ENCODE measurements at regions not wholly inside any gene's neighbourhood (a gene's known extent, or its start where the extent isn't known, plus 50 kb on each side); places are given as distances from the start of the nearest gene placed in this dataset.

DNA sequence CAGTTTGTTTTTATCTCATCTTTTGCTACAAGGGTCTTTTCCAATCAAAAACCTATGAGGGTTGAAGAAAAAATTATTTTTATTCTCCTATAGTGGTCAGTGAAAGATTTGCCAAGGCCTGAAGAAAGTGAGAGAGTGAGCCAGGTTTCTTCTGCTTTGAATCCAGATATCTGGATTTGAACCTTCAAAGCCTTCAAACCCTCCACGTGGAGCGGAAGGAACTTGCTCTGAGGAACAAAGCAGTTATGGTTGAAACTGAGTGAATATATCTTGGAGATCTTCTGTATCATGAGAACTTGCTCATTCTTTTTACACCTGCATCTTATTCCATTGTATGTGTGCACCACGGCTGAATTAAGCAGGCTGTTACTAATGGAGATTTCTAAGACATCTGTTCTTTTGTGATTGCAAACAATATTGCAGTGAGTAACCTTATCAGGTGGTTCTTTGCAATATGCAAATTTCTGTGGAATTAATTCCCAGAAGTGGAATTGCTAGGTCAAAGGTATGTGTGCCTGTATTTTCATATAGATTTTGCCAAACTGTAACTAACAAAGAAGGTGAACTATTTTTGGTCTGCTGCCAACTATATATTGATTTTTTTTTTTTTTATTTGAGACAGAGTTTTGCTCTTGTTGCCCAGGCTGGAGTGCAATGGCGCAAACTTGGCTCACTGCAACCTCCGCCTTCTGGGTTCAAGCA, 147.9 kb downstream of the B3GNT2 start:
- no peak overlapping the region for H3K4me2 ChIP-seq (ENCODE audit: low read length)
- H3K9me3 ChIP-seq (replicated peaks; ENCODE audit: low read length): no peaks in the 10 kb centered on the region
- no peak overlapping the region for H3K4me3 ChIP-seq (ENCODE audit: low read length)
- H3K4me1 ChIP-seq (ENCODE audit: control insufficient read depth, insufficient read depth, low read length): no peaks in the 10 kb centered on the region
- no peaks in the 10 kb centered on the region for H3K36me3 ChIP-seq (ENCODE audit: insufficient read depth, low read length)
- H3K27me3 ChIP-seq (ENCODE audit: control insufficient read depth, insufficient read depth, low read length): no peaks in the 10 kb centered on the region
- H3K9ac ChIP-seq (ENCODE audit: low read depth, low read length): no peak overlapping the region

DNA sequence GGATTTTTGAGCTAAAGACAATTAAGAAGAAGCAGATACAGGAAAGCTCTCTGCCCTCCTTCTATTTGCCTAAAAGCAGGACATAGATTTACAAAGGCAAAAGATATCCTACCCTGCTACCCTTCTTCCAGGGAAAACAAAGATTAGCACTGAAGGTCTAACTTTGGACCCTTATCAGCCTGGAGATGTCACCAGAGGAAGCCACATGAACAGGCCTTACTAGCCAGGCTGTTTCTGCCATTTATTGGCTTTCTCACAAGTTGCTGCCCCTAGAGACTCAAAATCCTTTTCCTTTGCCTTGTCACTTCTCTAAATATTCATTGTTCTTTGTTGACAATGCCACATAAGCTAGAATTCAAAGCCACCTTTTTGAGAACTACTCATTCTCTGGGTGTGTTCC, 147.3 kb downstream of the B3GNT2 start:
- Histone ChIP-seq H3K9me3 (replicated peaks; ENCODE audit: low read length) (no peaks in the 10 kb centered on the region), H3K36me3 (ENCODE audit: insufficient read depth, low read length) (no peaks in the 10 kb centered on the region), H3K9ac (ENCODE audit: low read depth, low read length) (no peak overlapping the region), H3K4me3 (ENCODE audit: low read length) (no peak overlapping the region), H3K4me2 (ENCODE audit: low read length) (no peak overlapping the region), H3K4me1 (ENCODE audit: control insufficient read depth, insufficient read depth, low read length) (no peaks in the 10 kb centered on the region), H3K27me3 (ENCODE audit: control insufficient read depth, insufficient read depth, low read length) (no peaks in the 10 kb centered on the region)

DNA sequence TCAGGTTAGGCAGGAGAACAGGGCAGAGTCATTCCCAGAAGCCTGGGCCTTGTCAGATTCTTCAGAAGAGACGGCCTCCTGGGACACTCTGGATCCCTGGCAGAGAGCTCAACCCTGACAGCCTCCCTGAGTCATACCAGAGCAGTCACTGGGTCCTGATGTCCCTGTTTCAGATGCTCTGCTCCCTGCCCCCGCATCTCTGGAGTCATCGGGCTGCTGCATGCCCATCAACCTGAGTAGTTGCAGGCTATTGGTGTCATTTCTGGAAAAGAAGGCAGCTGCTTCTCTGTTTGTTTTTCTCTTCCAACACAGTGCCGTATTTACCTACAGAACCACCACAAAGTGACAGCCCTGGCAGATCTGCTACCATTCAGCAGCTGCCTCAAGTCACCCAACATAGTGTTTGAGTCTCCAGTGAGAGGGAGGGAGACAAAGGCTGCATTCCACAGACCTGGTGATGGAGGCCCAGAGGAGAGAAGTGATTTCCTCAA, 145.1 kb downstream of the B3GNT2 start:
- H3K36me3 ChIP-seq (ENCODE audit: insufficient read depth, low read length): no peaks in the 10 kb centered on the region

DNA sequence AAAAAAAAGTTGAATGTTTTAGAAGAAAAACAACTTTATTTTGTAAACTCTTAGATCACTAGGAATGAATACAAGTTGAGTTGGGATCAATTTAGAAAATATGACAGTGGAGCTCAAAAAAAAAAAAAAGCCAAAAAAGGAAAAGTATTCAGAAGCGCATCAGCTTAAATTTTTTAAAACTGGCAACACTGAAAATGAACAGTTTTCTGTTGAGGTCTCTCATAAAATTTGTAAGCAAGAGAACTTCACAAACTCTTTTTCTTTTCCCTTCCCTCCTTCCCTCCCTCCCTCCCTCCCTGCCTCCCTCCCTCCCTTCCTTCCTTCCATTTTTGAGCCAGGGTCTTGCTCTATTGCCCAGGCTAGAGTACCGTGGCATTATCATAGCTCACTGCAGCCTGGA, 143.9 kb downstream of the B3GNT2 start:
- Histone ChIP-seq H3K4me2 (ENCODE audit: low read length) (no peak overlapping the region), H3K4me3 (ENCODE audit: low read length) (no peak overlapping the region), H3K9ac (ENCODE audit: low read depth, low read length) (no peak overlapping the region), H3K36me3 (ENCODE audit: insufficient read depth, low read length) (no peaks in the 10 kb centered on the region), H3K27me3 (ENCODE audit: control insufficient read depth, insufficient read depth, low read length) (no peaks in the 10 kb centered on the region), H3K9me3 (replicated peaks; ENCODE audit: low read length) (no peaks in the 10 kb centered on the region), H3K4me1 (ENCODE audit: control insufficient read depth, insufficient read depth, low read length) (no peaks in the 10 kb centered on the region)

More for the DNA sequence above, 145.1 kb downstream of the B3GNT2 start:
- H3K4me2 ChIP-seq (ENCODE audit: low read length): no peak overlapping the region
- H3K9ac ChIP-seq (ENCODE audit: low read depth, low read length): no peak overlapping the region
- H3K4me1 ChIP-seq (ENCODE audit: control insufficient read depth, insufficient read depth, low read length): no peaks in the 10 kb centered on the region
- H3K27me3 ChIP-seq (ENCODE audit: control insufficient read depth, insufficient read depth, low read length): no peaks in the 10 kb centered on the region
- no peak overlapping the region for H3K4me3 ChIP-seq (ENCODE audit: low read length)
- no peaks in the 10 kb centered on the region for H3K9me3 ChIP-seq (replicated peaks; ENCODE audit: low read length)

DNA sequence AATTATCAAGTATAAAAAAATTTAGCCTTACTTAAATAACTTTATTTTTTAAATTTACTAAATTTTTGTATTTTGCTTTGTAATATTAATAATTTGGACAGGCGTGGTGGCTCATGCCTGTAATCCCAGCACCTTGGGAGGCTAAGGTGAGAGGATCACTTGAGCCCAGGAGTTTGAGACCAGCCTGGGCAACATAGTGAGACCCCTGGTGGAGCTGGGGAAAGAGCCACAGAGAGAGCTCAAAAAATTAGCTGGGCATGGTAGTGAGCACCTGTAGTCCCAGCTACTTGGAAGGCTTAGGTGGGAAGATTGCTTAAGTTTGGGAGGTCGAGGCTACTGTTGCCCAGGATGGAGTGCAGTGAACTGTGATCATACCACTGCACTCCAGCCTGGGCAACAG, 143.5 kb downstream of the B3GNT2 start:
- H3K27me3 ChIP-seq (ENCODE audit: control insufficient read depth, insufficient read depth, low read length): no peaks in the 10 kb centered on the region
- H3K4me2 ChIP-seq (ENCODE audit: low read length): no peak overlapping the region
- no peaks in the 10 kb centered on the region for H3K36me3 ChIP-seq (ENCODE audit: insufficient read depth, low read length)
- no peaks in the 10 kb centered on the region for H3K4me1 ChIP-seq (ENCODE audit: control insufficient read depth, insufficient read depth, low read length)
- no peak overlapping the region for H3K4me3 ChIP-seq (ENCODE audit: low read length)
- H3K9ac ChIP-seq (ENCODE audit: low read depth, low read length): no peak overlapping the region
- H3K9me3 ChIP-seq (replicated peaks; ENCODE audit: low read length): no peaks in the 10 kb centered on the region

DNA sequence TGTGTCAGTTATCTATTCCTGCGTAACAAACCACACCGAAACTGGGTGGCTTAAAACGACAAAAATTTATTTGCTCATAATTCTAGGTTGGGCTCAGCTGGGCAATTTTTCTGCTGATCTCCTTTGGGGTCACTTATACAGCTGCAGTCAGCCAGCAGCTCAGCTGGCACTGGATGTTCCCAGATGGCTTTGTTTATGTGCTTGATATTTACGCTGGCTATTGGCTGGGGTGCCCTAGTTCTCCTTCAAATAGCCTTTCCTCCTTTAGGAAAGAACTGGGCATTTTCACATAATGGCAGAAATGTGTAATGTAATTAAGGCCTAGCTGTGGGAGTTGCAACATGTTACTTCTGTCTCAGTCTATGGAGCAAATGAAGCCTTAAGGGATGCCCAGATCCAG, 142.2 kb downstream of the B3GNT2 start:
- Histone ChIP-seq H3K9me3 (replicated peaks; ENCODE audit: low read length) (no peaks in the 10 kb centered on the region), H3K27me3 (ENCODE audit: control insufficient read depth, insufficient read depth, low read length) (no peaks in the 10 kb centered on the region), H3K4me3 (ENCODE audit: low read length) (no peak overlapping the region), H3K9ac (ENCODE audit: low read depth, low read length) (no peak overlapping the region), H3K36me3 (ENCODE audit: insufficient read depth, low read length) (no peaks in the 10 kb centered on the region), H3K4me1 (ENCODE audit: control insufficient read depth, insufficient read depth, low read length) (no peaks in the 10 kb centered on the region), H3K4me2 (ENCODE audit: low read length) (no peak overlapping the region)

DNA sequence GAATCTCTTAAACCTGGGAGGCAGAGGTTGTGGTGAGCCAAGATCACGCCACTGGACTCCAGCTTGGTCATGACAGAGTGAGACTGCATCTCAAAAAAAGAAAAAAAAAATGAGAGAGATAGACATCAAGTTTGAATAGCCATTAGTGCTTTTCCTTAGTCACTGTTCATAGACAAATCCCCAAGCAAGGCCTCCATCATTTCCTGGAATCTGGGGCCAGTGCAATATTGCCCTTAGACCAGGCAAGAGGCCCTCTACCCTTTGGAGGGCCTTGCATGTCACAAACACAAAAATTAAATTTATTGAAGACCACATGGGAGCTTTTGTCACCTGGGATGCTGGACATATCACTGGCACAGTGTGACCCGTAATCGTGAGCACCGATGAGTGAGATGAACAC, 141.5 kb downstream of the B3GNT2 start:
- Histone ChIP-seq H3K36me3 (ENCODE audit: insufficient read depth, low read length) (no peaks in the 10 kb centered on the region), H3K4me2 (ENCODE audit: low read length) (no peak overlapping the region), H3K27me3 (ENCODE audit: control insufficient read depth, insufficient read depth, low read length) (no peaks in the 10 kb centered on the region), H3K4me1 (ENCODE audit: control insufficient read depth, insufficient read depth, low read length) (no peaks in the 10 kb centered on the region), H3K4me3 (ENCODE audit: low read length) (no peak overlapping the region), H3K9me3 (replicated peaks; ENCODE audit: low read length) (no peaks in the 10 kb centered on the region), H3K9ac (ENCODE audit: low read depth, low read length) (no peak overlapping the region)

DNA sequence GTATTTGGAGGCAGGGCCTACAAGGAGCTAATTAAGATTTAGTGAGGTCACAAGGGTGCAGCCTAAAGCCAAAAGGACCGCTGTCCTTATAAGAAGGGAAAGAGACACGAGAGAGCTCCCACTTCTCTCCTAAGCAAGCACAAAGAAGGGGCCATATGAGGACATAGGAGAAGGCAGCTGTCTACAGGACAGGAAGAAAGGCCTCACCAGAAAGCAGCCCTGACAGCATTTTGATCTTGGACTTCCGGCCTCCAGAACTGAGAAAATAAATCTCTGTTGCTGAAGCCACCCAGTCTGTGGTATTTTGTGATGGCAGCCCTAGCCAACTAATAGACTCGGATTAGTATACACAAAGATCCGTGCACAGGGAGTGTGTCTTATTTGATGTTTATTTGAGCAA, 139.7 kb downstream of the B3GNT2 start:
- Histone ChIP-seq H3K4me2 (ENCODE audit: low read length) (no peak overlapping the region), H3K9me3 (replicated peaks; ENCODE audit: low read length) (no peaks in the 10 kb centered on the region), H3K9ac (ENCODE audit: low read depth, low read length) (no peak overlapping the region), H3K27me3 (ENCODE audit: control insufficient read depth, insufficient read depth, low read length) (peaks cover 4% of the 10 kb centered on the region), H3K4me1 (ENCODE audit: control insufficient read depth, insufficient read depth, low read length) (no peaks in the 10 kb centered on the region), H3K36me3 (ENCODE audit: insufficient read depth, low read length) (no peaks in the 10 kb centered on the region), H3K4me3 (ENCODE audit: low read length) (no peak overlapping the region)

DNA sequence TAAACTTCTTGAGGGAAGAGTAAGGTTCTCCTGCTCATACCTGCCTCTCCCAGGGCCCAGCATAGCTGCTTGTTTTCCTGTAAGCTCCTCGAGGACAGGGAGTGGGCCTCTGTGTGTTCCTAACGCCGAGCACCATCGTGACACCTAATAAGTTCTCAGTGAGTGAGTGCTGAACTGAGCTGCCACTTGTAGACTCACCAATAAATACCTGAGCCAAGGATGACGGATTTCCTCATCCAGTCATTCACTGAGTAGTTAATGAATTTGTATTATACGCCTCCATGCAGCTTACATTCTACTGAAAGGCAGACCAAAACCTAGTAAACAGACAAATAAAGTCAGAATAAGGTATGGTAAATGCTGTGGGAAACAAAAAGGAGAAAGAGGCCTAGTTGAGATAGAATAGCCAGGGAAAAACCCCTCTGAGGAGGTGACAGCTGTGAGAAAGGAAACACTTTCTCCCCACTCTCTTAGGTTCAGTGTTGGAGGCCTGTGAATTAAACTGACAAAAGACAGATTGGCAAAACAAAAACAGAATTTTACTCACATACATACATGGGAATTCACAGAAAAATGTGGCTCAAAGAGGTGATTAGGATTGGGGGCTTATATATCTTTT, 138.6 kb downstream of the B3GNT2 start:
- peaks cover 4% of the 10 kb centered on the region for H3K27me3 ChIP-seq (ENCODE audit: control insufficient read depth, insufficient read depth, low read length)
- H3K9me3 ChIP-seq (replicated peaks; ENCODE audit: low read length): no peaks in the 10 kb centered on the region
- no peak overlapping the region for H3K4me3 ChIP-seq (ENCODE audit: low read length)
- no peaks in the 10 kb centered on the region for H3K36me3 ChIP-seq (ENCODE audit: insufficient read depth, low read length)
- no peaks in the 10 kb centered on the region for H3K4me1 ChIP-seq (ENCODE audit: control insufficient read depth, insufficient read depth, low read length)
- H3K9ac ChIP-seq (ENCODE audit: low read depth, low read length): no peak overlapping the region
- H3K4me2 ChIP-seq (ENCODE audit: low read length): no peak overlapping the region

DNA sequence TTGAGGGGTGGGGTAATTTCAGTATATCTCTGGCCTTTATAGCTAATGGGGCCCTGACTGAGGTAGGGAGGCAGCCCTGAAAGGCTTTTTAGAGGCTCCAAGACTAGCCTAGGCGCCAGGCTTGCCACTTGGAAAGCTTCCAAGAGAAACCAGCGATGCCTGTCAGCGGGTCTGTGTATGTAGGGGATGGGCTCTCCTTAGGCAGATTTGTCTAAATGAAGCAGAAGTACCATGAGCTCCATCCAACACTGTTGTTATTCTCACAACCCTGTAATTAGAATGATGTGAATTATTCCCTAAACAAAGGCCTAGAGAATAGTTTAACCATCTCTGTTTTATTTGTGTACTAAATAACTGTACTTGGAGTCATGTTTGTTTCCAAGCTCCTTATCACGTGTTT, 138.1 kb downstream of the B3GNT2 start:
- no peaks in the 10 kb centered on the region for H3K4me1 ChIP-seq (ENCODE audit: control insufficient read depth, insufficient read depth, low read length)

DNA sequence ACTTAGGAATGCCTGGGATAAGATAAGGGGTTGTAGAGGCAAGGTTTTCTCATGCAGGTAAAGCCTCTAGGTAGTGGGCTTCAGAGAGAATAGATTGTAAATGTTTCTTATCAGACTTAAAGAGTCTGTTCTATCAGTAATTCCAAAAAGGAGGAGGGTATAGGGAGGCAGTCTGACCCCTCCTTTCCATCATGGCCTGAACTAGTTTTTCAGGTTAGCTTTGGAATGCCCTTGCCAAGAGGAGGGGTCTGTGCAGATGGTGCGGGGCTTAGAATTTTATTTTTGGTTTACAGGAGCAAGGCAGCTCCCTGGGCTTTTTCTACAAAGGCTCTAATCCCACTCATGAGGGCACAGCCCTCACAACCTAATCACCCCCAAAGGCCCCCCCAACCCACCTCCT, 135.0 kb downstream of the B3GNT2 start:
- Histone ChIP-seq H3K9ac (ENCODE audit: low read depth, low read length) (no peak overlapping the region), H3K36me3 (ENCODE audit: insufficient read depth, low read length) (no peaks in the 10 kb centered on the region), H3K4me1 (ENCODE audit: control insufficient read depth, insufficient read depth, low read length) (no peaks in the 10 kb centered on the region), H3K9me3 (replicated peaks; ENCODE audit: low read length) (no peaks in the 10 kb centered on the region), H3K4me2 (ENCODE audit: low read length) (no peak overlapping the region), H3K27me3 (ENCODE audit: control insufficient read depth, insufficient read depth, low read length) (peaks cover 13% of the 10 kb centered on the region), H3K4me3 (ENCODE audit: low read length) (no peak overlapping the region)

More for the DNA sequence above, 138.1 kb downstream of the B3GNT2 start:
- H3K9ac ChIP-seq (ENCODE audit: low read depth, low read length): no peak overlapping the region
- H3K4me3 ChIP-seq (ENCODE audit: low read length): no peak overlapping the region
- no peaks in the 10 kb centered on the region for H3K36me3 ChIP-seq (ENCODE audit: insufficient read depth, low read length)
- H3K4me2 ChIP-seq (ENCODE audit: low read length): no peak overlapping the region
- no peaks in the 10 kb centered on the region for H3K9me3 ChIP-seq (replicated peaks; ENCODE audit: low read length)
- peaks cover 8% of the 10 kb centered on the region for H3K27me3 ChIP-seq (ENCODE audit: control insufficient read depth, insufficient read depth, low read length)

DNA sequence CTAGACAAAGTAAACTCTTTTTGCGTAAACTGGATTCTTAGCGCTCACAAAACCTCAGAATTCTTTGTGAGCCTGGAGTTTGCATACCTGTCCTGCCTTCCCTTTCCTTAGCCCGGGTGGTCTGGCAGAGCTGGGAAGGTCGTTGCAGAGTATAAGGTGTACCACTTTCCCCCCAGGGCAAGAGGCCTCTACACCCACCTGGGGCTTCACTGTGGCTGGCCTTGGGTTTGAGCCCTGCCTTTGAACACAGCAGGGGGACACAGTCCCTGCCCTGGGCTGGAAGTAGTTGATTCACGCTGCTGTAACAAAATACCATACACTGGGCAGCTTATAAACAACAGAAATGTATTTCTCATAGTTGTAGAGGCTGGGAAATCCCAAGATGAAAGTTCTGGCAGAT, 133.9 kb downstream of the B3GNT2 start:
- H3K36me3 ChIP-seq (ENCODE audit: insufficient read depth, low read length): no peaks in the 10 kb centered on the region
- no peaks in the 10 kb centered on the region for H3K9me3 ChIP-seq (replicated peaks; ENCODE audit: low read length)
- no peak overlapping the region for H3K9ac ChIP-seq (ENCODE audit: low read depth, low read length)
- no peak overlapping the region for H3K4me3 ChIP-seq (ENCODE audit: low read length)
- H3K4me2 ChIP-seq (ENCODE audit: low read length): no peak overlapping the region
- H3K27me3 ChIP-seq (ENCODE audit: control insufficient read depth, insufficient read depth, low read length): peaks cover 13% of the 10 kb centered on the region
- no peaks in the 10 kb centered on the region for H3K4me1 ChIP-seq (ENCODE audit: control insufficient read depth, insufficient read depth, low read length)

Measured in skeletal muscle satellite cell (primary cell).